ENCODE measurements at regions not wholly inside any gene's neighbourhood (a gene's known extent, or its start where the extent isn't known, plus 50 kb on each side); places are given as distances from the start of the nearest gene placed in this dataset.

DNA sequence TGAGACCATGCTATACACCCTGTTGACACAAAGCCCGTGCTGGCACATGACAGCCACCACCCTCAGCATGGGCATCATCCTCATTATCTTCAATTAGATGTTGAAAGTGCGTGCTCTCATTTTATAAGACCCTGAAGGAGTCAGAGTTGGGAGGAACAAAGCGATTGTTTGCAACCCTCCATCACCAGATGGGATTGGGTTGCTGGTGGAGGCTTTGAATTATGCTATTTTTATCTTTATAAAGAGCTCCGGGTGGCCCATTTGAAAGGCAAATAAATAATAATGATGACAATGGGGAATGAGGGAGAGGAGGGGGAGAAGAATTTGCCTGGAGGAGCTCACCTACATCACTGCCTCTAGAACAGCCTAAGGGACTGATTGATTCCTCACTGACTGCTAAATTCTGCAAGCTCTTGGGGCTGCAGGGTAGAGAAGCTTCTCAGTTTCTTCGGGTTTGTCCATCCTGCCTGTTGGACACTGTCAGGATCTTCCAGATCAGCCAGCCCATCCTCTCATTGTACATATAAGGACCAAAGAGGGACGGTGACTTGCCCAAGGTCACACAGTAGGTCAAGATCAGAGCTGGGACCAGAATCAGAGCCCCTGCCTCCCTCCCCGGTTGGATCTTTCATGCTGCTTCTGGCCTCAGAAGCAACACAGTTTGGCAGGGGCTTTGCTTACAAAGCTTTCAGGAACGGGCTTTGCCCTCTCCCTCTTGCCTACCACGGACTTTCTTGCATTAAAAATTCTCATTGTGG, 130.9 kb upstream of the ZBTB40 start (continued):
- TF ChIP-seq, protein P1, sequence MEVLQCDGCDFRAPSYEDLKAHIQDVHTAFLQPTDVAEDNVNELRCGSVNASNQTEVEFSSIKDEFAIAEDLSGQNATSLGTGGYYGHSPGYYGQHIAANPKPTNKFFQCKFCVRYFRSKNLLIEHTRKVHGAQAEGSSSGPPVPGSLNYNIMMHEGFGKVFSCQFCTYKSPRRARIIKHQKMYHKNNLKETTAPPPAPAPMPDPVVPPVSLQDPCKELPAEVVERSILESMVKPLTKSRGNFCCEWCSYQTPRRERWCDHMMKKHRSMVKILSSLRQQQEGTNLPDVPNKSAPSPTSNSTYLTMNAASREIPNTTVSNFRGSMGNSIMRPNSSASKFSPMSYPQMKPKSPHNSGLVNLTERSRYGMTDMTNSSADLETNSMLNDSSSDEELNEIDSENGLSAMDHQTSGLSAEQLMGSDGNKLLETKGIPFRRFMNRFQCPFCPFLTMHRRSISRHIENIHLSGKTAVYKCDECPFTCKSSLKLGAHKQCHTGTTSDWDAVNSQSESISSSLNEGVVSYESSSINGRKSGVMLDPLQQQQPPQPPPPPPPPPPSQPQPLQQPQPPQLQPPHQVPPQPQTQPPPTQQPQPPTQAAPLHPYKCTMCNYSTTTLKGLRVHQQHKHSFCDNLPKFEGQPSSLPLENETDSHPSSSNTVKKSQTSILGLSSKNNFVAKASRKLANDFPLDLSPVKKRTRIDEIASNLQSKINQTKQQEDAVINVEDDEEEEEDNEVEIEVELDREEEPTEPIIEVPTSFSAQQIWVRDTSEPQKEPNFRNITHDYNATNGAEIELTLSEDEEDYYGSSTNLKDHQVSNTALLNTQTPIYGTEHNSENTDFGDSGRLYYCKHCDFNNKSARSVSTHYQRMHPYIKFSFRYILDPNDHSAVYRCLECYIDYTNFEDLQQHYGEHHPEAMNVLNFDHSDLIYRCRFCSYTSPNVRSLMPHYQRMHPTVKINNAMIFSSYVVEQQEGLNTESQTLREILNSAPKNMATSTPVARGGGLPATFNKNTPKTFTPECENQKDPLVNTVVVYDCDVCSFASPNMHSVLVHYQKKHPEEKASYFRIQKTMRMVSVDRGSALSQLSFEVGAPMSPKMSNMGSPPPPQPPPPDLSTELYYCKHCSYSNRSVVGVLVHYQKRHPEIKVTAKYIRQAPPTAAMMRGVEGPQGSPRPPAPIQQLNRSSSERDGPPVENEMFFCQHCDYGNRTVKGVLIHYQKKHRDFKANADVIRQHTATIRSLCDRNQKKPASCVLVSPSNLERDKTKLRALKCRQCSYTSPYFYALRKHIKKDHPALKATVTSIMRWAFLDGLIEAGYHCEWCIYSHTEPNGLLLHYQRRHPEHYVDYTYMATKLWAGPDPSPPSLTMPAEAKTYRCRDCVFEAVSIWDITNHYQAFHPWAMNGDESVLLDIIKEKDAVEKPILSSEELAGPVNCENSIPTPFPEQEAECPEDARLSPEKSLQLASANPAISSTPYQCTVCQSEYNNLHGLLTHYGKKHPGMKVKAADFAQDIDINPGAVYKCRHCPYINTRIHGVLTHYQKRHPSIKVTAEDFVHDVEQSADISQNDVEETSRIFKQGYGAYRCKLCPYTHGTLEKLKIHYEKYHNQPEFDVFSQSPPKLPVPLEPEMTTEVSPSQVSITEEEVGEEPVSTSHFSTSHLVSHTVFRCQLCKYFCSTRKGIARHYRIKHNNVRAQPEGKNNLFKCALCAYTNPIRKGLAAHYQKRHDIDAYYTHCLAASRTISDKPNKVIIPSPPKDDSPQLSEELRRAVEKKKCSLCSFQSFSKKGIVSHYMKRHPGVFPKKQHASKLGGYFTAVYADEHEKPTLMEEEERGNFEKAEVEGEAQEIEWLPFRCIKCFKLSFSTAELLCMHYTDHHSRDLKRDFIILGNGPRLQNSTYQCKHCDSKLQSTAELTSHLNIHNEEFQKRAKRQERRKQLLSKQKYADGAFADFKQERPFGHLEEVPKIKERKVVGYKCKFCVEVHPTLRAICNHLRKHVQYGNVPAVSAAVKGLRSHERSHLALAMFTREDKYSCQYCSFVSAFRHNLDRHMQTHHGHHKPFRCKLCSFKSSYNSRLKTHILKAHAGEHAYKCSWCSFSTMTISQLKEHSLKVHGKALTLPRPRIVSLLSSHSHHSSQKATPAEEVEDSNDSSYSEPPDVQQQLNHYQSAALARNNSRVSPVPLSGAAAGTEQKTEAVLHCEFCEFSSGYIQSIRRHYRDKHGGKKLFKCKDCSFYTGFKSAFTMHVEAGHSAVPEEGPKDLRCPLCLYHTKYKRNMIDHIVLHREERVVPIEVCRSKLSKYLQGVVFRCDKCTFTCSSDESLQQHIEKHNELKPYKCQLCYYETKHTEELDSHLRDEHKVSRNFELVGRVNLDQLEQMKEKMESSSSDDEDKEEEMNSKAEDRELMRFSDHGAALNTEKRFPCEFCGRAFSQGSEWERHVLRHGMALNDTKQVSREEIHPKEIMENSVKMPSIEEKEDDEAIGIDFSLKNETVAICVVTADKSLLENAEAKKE (CRISPR knock-in tag; IDR thresholded peaks at IDR 0.05), result no peak
- TF ChIP-seq ZNF331 (CRISPR knock-in tag; IDR thresholded peaks at IDR 0.05; ENCODE audit: low read depth), result no peak
- no peak for TF ChIP-seq CREB1 (CRISPR knock-in tag; IDR thresholded peaks at IDR 0.05; ENCODE audit: low read depth)
- no peak for TF ChIP-seq JUNB (IDR thresholded peaks at IDR 0.05; ENCODE audit: unreplicated experiment)
- no peak for TF ChIP-seq ZNF114 (CRISPR knock-in tag; IDR thresholded peaks at IDR 0.05)
- no peak for TF ChIP-seq CTCF (conservative IDR thresholded peaks at IDR 0.05; ENCODE audit: low read depth in 2 of 2)
- TF ChIP-seq EZH2 (IDR thresholded peaks at IDR 0.05; ENCODE audit: low read depth, unreplicated experiment), result no peak
- TF ChIP-seq NANOG (IDR thresholded peaks at IDR 0.05; ENCODE audit: borderline replicate concordance), result no peak
- TF ChIP-seq POLR2AphosphoS5 (IDR thresholded peaks at IDR 0.05; ENCODE audit: low read depth), result no peak
